Glutamatergic neuron (in vitro differentiated cells): ENCODE measurements at regions not wholly inside any gene's neighbourhood (a gene's known extent, or its start where the extent isn't known, plus 50 kb on each side); places are given as distances from the start of the nearest gene placed in this dataset.
A peak's percentile ranks its signal among the peaks of the same experiment; 100 is the strongest.

Experiments used
- DNase-seq: peaks from one replicate; pipeline ENCODE4 v3.0.0; 2022
- H3K27ac Mint-ChIP-seq: one replicate; pipeline ENCODE4 v1.8.0; 2020; ENCODE audit warnings: mild to moderate bottlenecking, mixed read lengths, inconsistent platforms; ENCODE audit not compliant: unreplicated experiment
- H3K27me3 Mint-ChIP-seq: one replicate; pipeline ENCODE4 v1.8.0; 2020; ENCODE audit warnings: mild to moderate bottlenecking, moderate library complexity, mixed read lengths, inconsistent platforms; ENCODE audit not compliant: unreplicated experiment
- H3K36me3 Mint-ChIP-seq: one replicate; pipeline ENCODE4 v1.8.0; 2020; ENCODE audit warnings: mild to moderate bottlenecking, mixed read lengths, inconsistent platforms; ENCODE audit not compliant: unreplicated experiment
- H3K4me1 Mint-ChIP-seq: one replicate; pipeline ENCODE4 v1.8.0; 2020; ENCODE audit warnings: mild to moderate bottlenecking, low read depth, mixed read lengths, inconsistent platforms; ENCODE audit not compliant: unreplicated experiment
- H3K4me3 Mint-ChIP-seq: one replicate; pipeline ENCODE4 v1.8.0; 2020; ENCODE audit warnings: mild to moderate bottlenecking, mixed read lengths, inconsistent platforms; ENCODE audit not compliant: unreplicated experiment
- H3K9me3 Mint-ChIP-seq: one replicate; pipeline ENCODE4 v1.8.0; 2020; ENCODE audit warnings: mild to moderate bottlenecking, moderate library complexity, mixed read lengths, inconsistent platforms; ENCODE audit not compliant: unreplicated experiment
- CTCF ChIP-seq: fragments of 200-600 bp; sonication (generic); IDR thresholded peaks from one replicate; pipeline ENCODE4 v1.5.0; 2021; ENCODE audit not compliant: partially characterized antibody, unreplicated experiment

GRCh38 chr6:16949716-16950115, 152.1 kb upstream of the STMND1 start:
- DNase-seq, result no peak
- Mint-ChIP-seq H3K36me3 (no peaks in the 10 kb centered on the region), H3K9me3 (no peaks in the 10 kb centered on the region), H3K4me3 (no peak overlapping the region), H3K27me3 (no peaks in the 10 kb centered on the region), H3K4me1 (peaks cover 3% of the 10 kb centered on the region), H3K27ac (no peak overlapping the region)
- TF ChIP-seq CTCF, result no peak

- H3K4me3 Mint-ChIP-seq, result no peak overlapping the region
- no peaks in the 10 kb centered on the region for H3K9me3 Mint-ChIP-seq
- peaks cover 3% of the 10 kb centered on the region for H3K4me1 Mint-ChIP-seq
- no peak for TF ChIP-seq CTCF
- no peak for DNase-seq
- no peaks in the 10 kb centered on the region for H3K27me3 Mint-ChIP-seq
- no peak overlapping the region for H3K27ac Mint-ChIP-seq
- no peaks in the 10 kb centered on the region for H3K36me3 Mint-ChIP-seq
These were observed 153.5 kb upstream of the STMND1 start for GRCh38 chr6:16948396-16948795.

- DNase-seq, result no peak
- Mint-ChIP-seq H3K36me3 (no peaks in the 10 kb centered on the region), H3K27ac (no peak overlapping the region), H3K27me3 (no peaks in the 10 kb centered on the region), H3K4me1 (peaks cover 3% of the 10 kb centered on the region), H3K4me3 (no peak overlapping the region), H3K9me3 (no peaks in the 10 kb centered on the region)
- peak; percentile 14 for TF ChIP-seq CTCF
These were observed 154.4 kb upstream of the STMND1 start for GRCh38 chr6:16947375-16948015.

GRCh38 chr6:16944596-16944995, 157.3 kb upstream of the STMND1 start:
- H3K9me3 Mint-ChIP-seq, result no peaks in the 10 kb centered on the region
- H3K36me3 Mint-ChIP-seq, result no peaks in the 10 kb centered on the region
- no peak overlapping the region for H3K27ac Mint-ChIP-seq
- TF ChIP-seq CTCF, result no peak
- H3K27me3 Mint-ChIP-seq, result no peaks in the 10 kb centered on the region
- no peak for DNase-seq
- peaks cover 3% of the 10 kb centered on the region for H3K4me1 Mint-ChIP-seq
- H3K4me3 Mint-ChIP-seq, result no peak overlapping the region

- no peak for DNase-seq
- H3K4me1 Mint-ChIP-seq, result no peaks in the 10 kb centered on the region
- H3K9me3 Mint-ChIP-seq, result peaks cover 2% of the 10 kb centered on the region
- H3K4me3 Mint-ChIP-seq, result no peak overlapping the region
- no peak for TF ChIP-seq CTCF
- H3K36me3 Mint-ChIP-seq, result no peaks in the 10 kb centered on the region
- H3K27ac Mint-ChIP-seq, result no peak overlapping the region
- no peaks in the 10 kb centered on the region for H3K27me3 Mint-ChIP-seq
These were observed 162.0 kb upstream of the STMND1 start for GRCh38 chr6:16939839-16940238.
